IMR-90 (cell line): ENCODE measurements at regions not wholly inside any gene's neighbourhood (a gene's known extent, or its start where the extent isn't known, plus 50 kb on each side); places are given as distances from the start of the nearest gene placed in this dataset.

Experiments used
- CHD1 ChIP-seq: IDR thresholded peaks from 2 replicates; pipeline ENCODE4 v1.6.1; 2012; ENCODE audit warnings: low read depth, low read length, improper control_type of control experiment
- CTCF ChIP-seq: conservative IDR thresholded peaks from 2 replicates; pipeline ENCODE4 v1.5.1; 2012; ENCODE audit warnings: mild to moderate bottlenecking, low read depth, low read length, improper control_type of control experiment
- FOS ChIP-seq: fragments of 150-350 bp; IDR thresholded peaks from 2 replicates; pipeline ENCODE4 v1.6.1; 2016; ENCODE audit warnings: low read depth, low read length
- MAFK ChIP-seq: IDR thresholded peaks from 2 replicates; pipeline ENCODE4 v1.6.1; 2012; ENCODE audit warnings: low read depth, low read length, improper control_type of control experiment
- MAZ ChIP-seq: IDR thresholded peaks from 2 replicates; pipeline ENCODE4 v1.6.1; 2012; ENCODE audit warnings: low read depth, mild to moderate bottlenecking, low read length, improper control_type of control experiment, moderate library complexity, borderline replicate concordance
- MXI1 ChIP-seq: IDR thresholded peaks from 2 replicates; pipeline ENCODE4 v1.6.1; 2012; ENCODE audit warnings: low read depth, mild to moderate bottlenecking, low read length, moderate library complexity, borderline replicate concordance
- POLR2A ChIP-seq: IDR thresholded peaks from 2 replicates; pipeline ENCODE4 v1.6.1; 2012; ENCODE audit warnings: mild to moderate bottlenecking, low read depth, low read length
- RAD21 ChIP-seq: IDR thresholded peaks from 2 replicates; pipeline ENCODE4 v1.6.1; 2012; ENCODE audit warnings: low read length, improper control_type of control experiment
- RCOR1 ChIP-seq: IDR thresholded peaks from 2 replicates; pipeline ENCODE4 v1.6.1; 2012; ENCODE audit warnings: mild to moderate bottlenecking, low read length, improper control_type of control experiment; ENCODE audit not compliant: insufficient replicate concordance
- RFX5 ChIP-seq: IDR thresholded peaks from 2 replicates; pipeline ENCODE4 v1.8.0; 2012; ENCODE audit warnings: low read depth, mild to moderate bottlenecking, low read length, moderate library complexity
- SMC3 ChIP-seq: fragments of 150-350 bp; IDR thresholded peaks from 2 replicates; pipeline ENCODE4 v1.6.1; 2016; ENCODE audit warnings: low read depth, mild to moderate bottlenecking, antibody characterized with exemption, low read length, moderate library complexity
- USF2 ChIP-seq: fragments of 150-350 bp; IDR thresholded peaks from 2 replicates; pipeline ENCODE4 v1.6.1; 2017; ENCODE audit warnings: mild to moderate bottlenecking, antibody characterized with exemption, low read length, low read depth

GRCh38 chr15:38688761-38689160 lies 124.1 kb upstream of the RASGRP1 start:
- TF ChIP-seq CTCF (no peak), POLR2A (no peak), RAD21 (no peak), RCOR1 (no peak), MAFK (no peak), MAZ (no peak), MXI1 (no peak), FOS (no peak), RFX5 (no peak), USF2 (no peak), SMC3 (no peak), CHD1 (no peak)
